PC-3 (cell line): ENCODE measurements at regions not wholly inside any gene's neighbourhood (a gene's known extent, or its start where the extent isn't known, plus 50 kb on each side); places are given as distances from the start of the nearest gene placed in this dataset.

Experiments
- ATAC-seq: fragments of 200-7000 bp; cut with Tn5 transposase; 2 replicates; pipeline ENCODE4 v1.9.1; 2020; ENCODE audit warnings: mild to moderate bottlenecking, moderate library complexity
- BruUV-seq: library from RNA; stranded (reverse); fragments of 400-500 nt; replicated peaks from 2 replicates; lab custom pipeline; 2021; lab: Mats Ljungman, UMichigan
- CTCF ChIA-PET: fragments of 300-600 bp; sonication (Branson Sonifier 250); formaldehyde crosslinking; loops from one replicate; lab custom pipeline; 2022; ENCODE audit warnings: antibody characterized with exemption; lab: Charles Lee
- POLR2A ChIA-PET: fragments of 300-600 bp; sonication (Branson Sonifier 250); formaldehyde crosslinking; loops from one replicate; lab custom pipeline; 2022; ENCODE audit warnings: antibody characterized with exemption; ENCODE audit not compliant: unreplicated experiment; lab: Charles Lee
- DNase-seq: peaks from one replicate; pipeline ENCODE4 v3.0.0-alpha.2; 2015
- H2AFZ ChIP-seq: fragments of 300-600 bp; sonication (generic); 2 replicates; pipeline ENCODE4 v1.6.0; 2016; ENCODE audit warnings: antibody characterized with exemption, low read length
- H3F3A ChIP-seq: fragments of 300-600 bp; sonication (generic); one replicate; pipeline ENCODE4 v1.6.0; 2017; ENCODE audit warnings: antibody characterized with exemption, low read length, control low read depth, mild to moderate bottlenecking; ENCODE audit not compliant: unreplicated experiment
- H3K27ac ChIP-seq: fragments of 300-600 bp; sonication (generic); 2 replicates; pipeline ENCODE4 v1.5.1; 2016; ENCODE audit warnings: mild to moderate bottlenecking, low read length
- H3K27me3 ChIP-seq: fragments of 300-600 bp; sonication (generic); 2 replicates; pipeline ENCODE4 v1.6.1; 2016; ENCODE audit warnings: low read length, mixed read lengths
- H3K36me3 ChIP-seq: fragments of 300-600 bp; sonication (generic); 2 replicates; pipeline ENCODE4 v1.6.1; 2016; ENCODE audit warnings: low read depth, mixed run types, low read length, mixed read lengths
- H3K4me1 ChIP-seq: fragments of 300-600 bp; sonication (generic); 2 replicates; pipeline ENCODE4 v1.5.1; 2016; ENCODE audit warnings: low read length; ENCODE audit not compliant: insufficient read depth
- H3K4me2 ChIP-seq: fragments of 300-600 bp; sonication (generic); 2 replicates; pipeline ENCODE4 v1.6.0; 2016; ENCODE audit warnings: low read length
- H3K4me3 ChIP-seq: fragments of 300-600 bp; sonication (generic); 2 replicates; pipeline ENCODE4 v1.5.1; 2016; ENCODE audit warnings: mild to moderate bottlenecking, low read length, mixed read lengths
- H3K79me2 ChIP-seq: fragments of 300-600 bp; sonication (generic); 2 replicates; pipeline ENCODE4 v1.6.1; 2017; ENCODE audit warnings: low read length, mixed read lengths
- H3K9ac ChIP-seq: fragments of 300-600 bp; sonication (generic); 2 replicates; pipeline ENCODE4 v1.6.0; 2016; ENCODE audit warnings: mild to moderate bottlenecking, low read length
- H3K9me2 ChIP-seq: fragments of 300-600 bp; sonication (generic); replicated peaks from 2 replicates; pipeline ENCODE4 v1.6.1; 2016; ENCODE audit warnings: mixed run types, low read length, mixed read lengths
- H3K9me3 ChIP-seq: fragments of 300-600 bp; sonication (generic); 2 replicates; pipeline ENCODE4 v1.6.1; 2016; ENCODE audit warnings: low read length, mixed read lengths
- H4K20me1 ChIP-seq: fragments of 300-600 bp; sonication (generic); 2 replicates; pipeline ENCODE4 v1.6.1; 2016; ENCODE audit warnings: low read length, mixed read lengths
- EZH2 ChIP-seq: fragments of 300-600 bp; sonication (generic); IDR thresholded peaks from one replicate; pipeline ENCODE4 v1.6.1; 2017; ENCODE audit warnings: antibody characterized with exemption, mild to moderate bottlenecking, low read length; ENCODE audit not compliant: unreplicated experiment
- EZH2phosphoT487 ChIP-seq: fragments of 300-600 bp; sonication (generic); IDR thresholded peaks from 2 replicates; pipeline ENCODE4 v1.6.1; 2018; ENCODE audit warnings: mild to moderate bottlenecking, antibody characterized with exemption, low read length, borderline replicate concordance
- intact Hi-C: fragments of 100-400 bp; cut with micrococcal nuclease; formaldehyde crosslinking; loops from 2 replicates; pipeline ENCODE4 v1.9.0; 2023
- TF ChIP-seq, protein P1 (sequence below): fragments of 300-600 bp; sonication (generic); conservative IDR thresholded peaks from 2 replicates; pipeline ENCODE4 v1.5.1; 2017; ENCODE audit warnings: antibody characterized with exemption, low read depth, mild to moderate bottlenecking, low read length

DNA sequence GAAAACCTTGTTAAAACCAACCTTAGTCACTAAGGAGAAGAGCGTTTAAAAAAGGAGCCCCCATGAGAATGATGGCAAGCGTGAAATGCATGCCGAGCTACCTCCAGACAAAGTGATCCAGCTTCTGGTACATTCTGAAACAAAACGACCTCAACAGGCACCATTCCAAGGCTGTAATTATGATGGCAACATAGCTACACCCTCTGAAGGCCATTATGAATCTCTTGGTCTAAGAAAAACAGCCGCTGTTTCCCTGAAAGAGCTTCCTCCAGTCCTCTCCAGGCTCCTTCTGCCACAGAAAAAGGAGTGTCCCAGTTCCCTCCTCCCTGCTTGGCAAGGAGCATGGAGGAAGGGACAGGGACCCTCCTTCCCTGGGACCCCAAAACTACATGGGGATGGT lies 50.0 kb upstream of the ABLIM1 start:
- no TSS peak for BruUV-seq

DNA sequence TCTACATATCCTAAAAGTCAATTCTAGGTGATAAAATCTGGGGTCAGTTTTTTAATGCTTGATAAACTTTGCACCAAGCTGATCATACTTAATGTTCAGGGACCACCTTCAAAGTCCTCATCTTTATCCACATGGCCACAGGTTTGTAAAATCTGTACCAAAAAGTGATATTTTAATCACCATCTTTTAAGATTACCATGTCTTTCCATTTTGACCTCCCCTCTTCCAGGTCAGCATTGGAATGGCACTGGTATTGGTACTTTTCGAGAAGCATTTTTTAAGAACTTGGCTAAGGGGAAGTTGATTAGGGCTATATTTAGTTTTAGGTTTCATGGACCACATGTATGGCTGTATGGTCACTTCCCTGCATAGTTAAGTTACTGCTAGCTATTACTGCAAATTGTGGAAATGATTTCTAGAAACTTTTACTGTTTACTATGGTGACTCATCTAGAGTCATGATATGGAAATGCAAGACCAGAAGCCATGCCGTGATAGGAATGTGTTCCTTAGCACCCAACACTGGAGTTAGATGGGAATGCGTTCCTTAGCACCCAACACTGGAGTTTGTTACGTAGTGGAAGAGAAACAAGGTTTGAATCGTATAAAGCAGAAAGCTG lies 50.8 kb upstream of the ABLIM1 start:
- H3K4me3 ChIP-seq: no peak overlapping the region
- H3K79me2 ChIP-seq: no peaks in the 10 kb centered on the region
- ATAC-seq: peak; percentile 93
- H3K4me1 ChIP-seq: peaks cover 22% of the 10 kb centered on the region
- H3K27ac ChIP-seq: peak overlapping the region; percentile 28
- DNase-seq: peak; percentile 85
- intact Hi-C loops: loop anchor here (1.0 kb wide), 1 partner anchor 71 kb away; no protein-coding TSS in a partner anchor
- no peaks in the 10 kb centered on the region for H3K27me3 ChIP-seq
- no peaks in the 10 kb centered on the region for H3K36me3 ChIP-seq
- H3K4me2 ChIP-seq: peak overlapping the region; percentile 52
- TF ChIP-seq EZH2phosphoT487 (no peak), EZH2 (no peak)
- TF ChIP-seq, protein P1, sequence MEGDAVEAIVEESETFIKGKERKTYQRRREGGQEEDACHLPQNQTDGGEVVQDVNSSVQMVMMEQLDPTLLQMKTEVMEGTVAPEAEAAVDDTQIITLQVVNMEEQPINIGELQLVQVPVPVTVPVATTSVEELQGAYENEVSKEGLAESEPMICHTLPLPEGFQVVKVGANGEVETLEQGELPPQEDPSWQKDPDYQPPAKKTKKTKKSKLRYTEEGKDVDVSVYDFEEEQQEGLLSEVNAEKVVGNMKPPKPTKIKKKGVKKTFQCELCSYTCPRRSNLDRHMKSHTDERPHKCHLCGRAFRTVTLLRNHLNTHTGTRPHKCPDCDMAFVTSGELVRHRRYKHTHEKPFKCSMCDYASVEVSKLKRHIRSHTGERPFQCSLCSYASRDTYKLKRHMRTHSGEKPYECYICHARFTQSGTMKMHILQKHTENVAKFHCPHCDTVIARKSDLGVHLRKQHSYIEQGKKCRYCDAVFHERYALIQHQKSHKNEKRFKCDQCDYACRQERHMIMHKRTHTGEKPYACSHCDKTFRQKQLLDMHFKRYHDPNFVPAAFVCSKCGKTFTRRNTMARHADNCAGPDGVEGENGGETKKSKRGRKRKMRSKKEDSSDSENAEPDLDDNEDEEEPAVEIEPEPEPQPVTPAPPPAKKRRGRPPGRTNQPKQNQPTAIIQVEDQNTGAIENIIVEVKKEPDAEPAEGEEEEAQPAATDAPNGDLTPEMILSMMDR: no peak
- H4K20me1 ChIP-seq: no peaks in the 10 kb centered on the region
- H2AFZ ChIP-seq: no peak overlapping the region
- H3F3A ChIP-seq: no peaks in the 10 kb centered on the region
- BruUV-seq: no TSS peak
- CTCF ChIA-PET: interaction anchor here (0.6 to 1.1 kb wide), 2 partner anchors 77 to 405 kb away, joined by 3 read pairs; no protein-coding TSS in a partner anchor
- H3K9me2 ChIP-seq: no peaks in the 10 kb centered on the region
- POLR2A ChIA-PET: interaction anchor here (0.5 to 0.6 kb wide), 3 partner anchors 23 to 162 kb away, joined by 3 to 4 read pairs (median 4); no protein-coding TSS in a partner anchor
- no peak overlapping the region for H3K9ac ChIP-seq
- H3K9me3 ChIP-seq: no peaks in the 10 kb centered on the region

More for the DNA sequence above, 50.0 kb upstream of the ABLIM1 start:
- Histone ChIP-seq H4K20me1 (no peaks in the 10 kb centered on the region), H3K4me3 (no peak overlapping the region), H3K79me2 (no peaks in the 10 kb centered on the region), H2AFZ (no peak overlapping the region), H3K4me1 (peaks cover 19% of the 10 kb centered on the region), H3K27me3 (no peaks in the 10 kb centered on the region), H3K9me2 (no peaks in the 10 kb centered on the region), H3F3A (no peaks in the 10 kb centered on the region), H3K9me3 (no peaks in the 10 kb centered on the region), H3K9ac (no peak overlapping the region), H3K4me2 (no peak overlapping the region), H3K27ac (no peak overlapping the region), H3K36me3 (no peaks in the 10 kb centered on the region)
- DNase-seq: no peak
- intact Hi-C loops: no loop called here
- no peak for ATAC-seq
- TF ChIP-seq EZH2: no peak
- TF ChIP-seq, protein P1: no peak
- no peak for TF ChIP-seq EZH2phosphoT487
- CTCF ChIA-PET: no interaction called here
- POLR2A ChIA-PET: no interaction called here

DNA sequence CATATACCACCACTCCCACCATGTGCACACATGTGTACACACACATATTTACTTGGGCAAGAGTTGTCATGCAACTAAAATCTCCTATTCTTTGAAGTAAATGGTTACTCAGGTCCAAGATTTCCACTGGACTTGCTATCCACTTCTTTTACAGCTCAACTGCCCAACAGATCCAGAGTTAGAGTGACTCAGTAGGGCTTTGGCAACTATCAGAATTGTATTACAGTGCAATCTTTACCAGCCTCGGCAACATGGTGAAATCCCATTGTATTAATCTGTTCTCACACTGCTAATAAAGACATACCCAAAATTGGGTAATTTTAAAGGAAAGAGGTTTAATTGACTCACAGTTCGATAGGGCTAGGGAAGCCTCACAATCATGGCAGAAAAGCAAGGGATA lies 51.9 kb upstream of the ABLIM1 start:
- Histone ChIP-seq H3K9me2 (no peaks in the 10 kb centered on the region), H3K4me2 (no peak overlapping the region), H3F3A (no peaks in the 10 kb centered on the region), H3K9ac (no peak overlapping the region), H4K20me1 (no peaks in the 10 kb centered on the region), H3K27me3 (no peaks in the 10 kb centered on the region), H3K36me3 (no peaks in the 10 kb centered on the region), H3K4me1 (peaks cover 32% of the 10 kb centered on the region), H3K4me3 (no peak overlapping the region), H3K79me2 (no peaks in the 10 kb centered on the region), H3K27ac (no peak overlapping the region), H3K9me3 (no peaks in the 10 kb centered on the region), H2AFZ (no peak overlapping the region)
- POLR2A ChIA-PET: no interaction called here
- ATAC-seq: no peak
- no TSS peak for BruUV-seq
- peak; percentile 35 for DNase-seq
- intact Hi-C loops: loop anchor here (1.0 kb wide), 1 partner anchor 70 kb away; no protein-coding TSS in a partner anchor
- CTCF ChIA-PET: no interaction called here
- TF ChIP-seq EZH2phosphoT487 (no peak), EZH2 (no peak)
- TF ChIP-seq, protein P1: no peak
